HepG2 (cell line): ENCODE measurements at regions not wholly inside any gene's neighbourhood (a gene's known extent, or its start where the extent isn't known, plus 50 kb on each side); places are given as distances from the start of the nearest gene placed in this dataset.

Experiments
- ATAC-seq: fragments of 200-7000 bp; cut with Tn5 transposase; 3 replicates; pipeline ENCODE4 v1.9.1; 2020; ENCODE audit warnings: mild to moderate bottlenecking, moderate library complexity
- BruUV-seq: library from RNA; stranded (reverse); fragments of 400-500 nt; replicated peaks from 2 replicates; lab custom pipeline; 2021; lab: Mats Ljungman, UMichigan
- CTCF ChIA-PET: fragments of 300-600 bp; formaldehyde crosslinking; extraction: SDS; loops from one replicate; lab custom pipeline; 2021; ENCODE audit warnings: low total read pairs, inconsistent platforms, low intra/inter-chr PET ratio; lab: Yijun Ruan, JAX
- POLR2A ChIA-PET: fragments of 350-600 bp; sonication (Branson Sonifier 250); formaldehyde crosslinking; loops from one replicate; lab custom pipeline; 2020; ENCODE audit warnings: antibody characterized with exemption, inconsistent platforms; lab: Yijun Ruan, JAX
- DNase-seq: peaks from one replicate; pipeline ENCODE4 v3.0.0-alpha.2; 2015; ENCODE audit warnings: low spot score
- FAIRE-seq: peaks from 3 replicates; lab custom pipeline; 2011; peaks lifted over from hg19 to GRCh38; lab: Jason Lieb, UNC
- H2AFZ ChIP-seq: one replicate; pipeline ENCODE4 v1.6.1; 2011; ENCODE audit warnings: low read length, inconsistent platforms
- H3K27ac ChIP-seq: fragments of 300-600 bp; 3 replicates; pipeline ENCODE4 v1.8.0; 2011; ENCODE audit warnings: mixed run types, mild to moderate bottlenecking, mixed read lengths, low read length, inconsistent platforms; ENCODE audit not compliant: insufficient read depth; ENCODE audit errors: extremely low read length
- H3K27me3 ChIP-seq, 2 experiments: fragments of 200-600 bp in 1 of 2; 2 replicates in 1 of 2; 3 replicates in 1 of 2; pipeline versions ENCODE4 v1.6.0 to v1.8.0; 2011; ENCODE audit warnings: low read length in 2 of 2, mild to moderate bottlenecking in 2 of 2, moderate library complexity in 2 of 2, inconsistent platforms in 1 of 2; ENCODE audit not compliant: insufficient read depth in 2 of 2, control insufficient read depth in 1 of 2
- H3K36me3 ChIP-seq, 2 experiments: fragments of 200-600 bp in 1 of 2; replicated peaks in 1 of 2; 2 replicates in 1 of 2; 3 replicates in 1 of 2; pipeline versions ENCODE4 v1.5.1 to v1.8.0; 2011; ENCODE audit warnings: low read length in 2 of 2, inconsistent platforms in 1 of 2; ENCODE audit not compliant: insufficient read depth in 2 of 2, control insufficient read depth in 1 of 2
- H3K4me1 ChIP-seq: 2 replicates; pipeline ENCODE4 v1.5.1; 2012; ENCODE audit warnings: low read length, inconsistent platforms; ENCODE audit not compliant: insufficient read depth
- H3K4me2 ChIP-seq: 2 replicates; pipeline ENCODE4 v1.6.0; 2011; ENCODE audit warnings: low read depth, low read length, inconsistent platforms
- H3K4me3 ChIP-seq, 3 experiments: fragments of 200-600 bp in 1 of 3; sonication (generic), shearing (Covaris generic) in 1 of 3; replicated peaks in 1 of 3; 2 replicates each; pipeline ENCODE4 v1.5.1; 2011 to 2016; ENCODE audit warnings: low read length in 3 of 3, inconsistent platforms in 2 of 3, low read depth in 2 of 3, mild to moderate bottlenecking in 2 of 3, control low read depth in 1 of 3, mixed read lengths in 1 of 3; ENCODE audit not compliant: insufficient read depth in 1 of 3
- H3K79me2 ChIP-seq: one replicate; pipeline ENCODE4 v1.6.1; 2011; ENCODE audit warnings: low read length, inconsistent platforms; ENCODE audit not compliant: insufficient read depth
- H3K9ac ChIP-seq: 2 replicates; pipeline ENCODE4 v1.6.0; 2011; ENCODE audit warnings: mild to moderate bottlenecking, low read depth, low read length, inconsistent platforms; ENCODE audit not compliant: insufficient read depth
- H3K9me3 ChIP-seq: 2 replicates; pipeline ENCODE4 v1.5.1; 2012; ENCODE audit warnings: mild to moderate bottlenecking, low read length
- H4K20me1 ChIP-seq: 2 replicates; pipeline ENCODE4 v1.6.0; 2011; ENCODE audit warnings: inconsistent platforms, mild to moderate bottlenecking, low read length, moderate library complexity; ENCODE audit not compliant: insufficient read depth
- CHD2 ChIP-seq: IDR thresholded peaks from 2 replicates; pipeline ENCODE4 v1.6.1; 2011; ENCODE audit warnings: low read depth, low read length, improper control_type of control experiment
- CREM ChIP-seq, 2 experiments: sonication (generic) in 1 of 2; formaldehyde crosslinking in 1 of 2; IDR thresholded peaks; 2 replicates each; pipeline versions ENCODE4 v1.4.0 to v1.6.1; 2016 to 2020; ENCODE audit warnings: antibody characterized with exemption in 1 of 2, mild to moderate bottlenecking in 1 of 2, missing genetic modification reagents in 1 of 2
- KDM1A ChIP-seq: IDR thresholded peaks from 2 replicates; pipeline ENCODE4 v1.6.1; 2016; ENCODE audit warnings: missing compliant biosample characterization
- MBNL3 ChIP-seq: fragments of 250-450 bp; sonication (Bioruptor Pico); conservative IDR thresholded peaks from 2 replicates; pipeline ENCODE4 v1.8.0; 2022; ENCODE audit warnings: mild to moderate bottlenecking, inconsistent platforms
- MED13 ChIP-seq: sonication (generic); formaldehyde crosslinking; IDR thresholded peaks from 2 replicates; pipeline ENCODE4 v1.5.0; 2020; ENCODE audit warnings: missing genetic modification reagents
- MTF1 ChIP-seq: sonication (generic); formaldehyde crosslinking; IDR thresholded peaks from 2 replicates; pipeline ENCODE4 v1.5.0; 2020; ENCODE audit warnings: missing genetic modification reagents
- NFE2L2 ChIP-seq: fragments of 150-350 bp; IDR thresholded peaks from 2 replicates; pipeline ENCODE4 v1.6.1; 2014; ENCODE audit warnings: low read length
- SAP130 ChIP-seq: IDR thresholded peaks from 2 replicates; pipeline ENCODE4 v1.6.1; 2016; ENCODE audit warnings: low read depth
- SKI ChIP-seq: fragments of 450-650 bp; IDR thresholded peaks from one replicate; pipeline ENCODE4 v1.6.1; 2018; ENCODE audit warnings: mild to moderate bottlenecking; ENCODE audit not compliant: partially characterized antibody
- SP2 ChIP-seq: sonication (generic); formaldehyde crosslinking; IDR thresholded peaks from 2 replicates; pipeline ENCODE4 v1.5.1; 2020; ENCODE audit warnings: mild to moderate bottlenecking, missing genetic modification reagents
- ZBTB21 ChIP-seq: sonication (generic); formaldehyde crosslinking; IDR thresholded peaks from 2 replicates; pipeline ENCODE4 v1.4.0; 2020; ENCODE audit warnings: missing genetic modification reagents
- ZFAT ChIP-seq: sonication (generic); formaldehyde crosslinking; conservative IDR thresholded peaks from 2 replicates; pipeline ENCODE4 v1.8.1; 2023; ENCODE audit warnings: missing genetic modification reagents, inconsistent platforms
- ZFP41 ChIP-seq: sonication (generic); formaldehyde crosslinking; IDR thresholded peaks from 2 replicates; pipeline ENCODE4 v1.4.0; 2020; ENCODE audit warnings: mild to moderate bottlenecking, missing genetic modification reagents, borderline replicate concordance
- ZIK1 ChIP-seq: sonication (generic); formaldehyde crosslinking; IDR thresholded peaks from 2 replicates; pipeline ENCODE4 v1.5.0; 2020; ENCODE audit warnings: mild to moderate bottlenecking, low read depth, missing genetic modification reagents, borderline replicate concordance
- ZNF44 ChIP-seq: sonication (generic); formaldehyde crosslinking; IDR thresholded peaks from 2 replicates; pipeline ENCODE4 v1.5.1; 2020; ENCODE audit warnings: mild to moderate bottlenecking, missing genetic modification reagents
- ZNF543 ChIP-seq: sonication (generic); formaldehyde crosslinking; IDR thresholded peaks from 2 replicates; pipeline ENCODE4 v1.4.0; 2020; ENCODE audit warnings: mild to moderate bottlenecking, missing genetic modification reagents
- WGBS: methylation state at CpG from one replicate; pipeline ENCODE4 v1.1.6; 2017; ENCODE audit warnings: low lambda C conversion rate; 5-methylcytosine and 5-hydroxymethylcytosine counted together
- in situ Hi-C: cut with HindIII; loops from 2 replicates; pipeline ENCODE4 v1.10.0; 2017; ENCODE audit warnings: low pct_unique_long_range_greater_than_20kb; ENCODE audit not compliant: extremely low pct_ligation_motif_present
- intact Hi-C: fragments of 100-400 bp; cut with micrococcal nuclease; formaldehyde crosslinking; loops from one replicate; pipeline ENCODE4 v1.10.0; 2022; ENCODE audit not compliant: unreplicated experiment
- TF ChIP-seq, protein P1 (sequence below): sonication (generic); formaldehyde crosslinking; IDR thresholded peaks from 2 replicates; pipeline ENCODE4 v1.5.0; 2020; ENCODE audit warnings: mild to moderate bottlenecking, missing genetic modification reagents
- TF ChIP-seq, protein P2 (sequence below): sonication (generic); formaldehyde crosslinking; IDR thresholded peaks from 2 replicates; pipeline ENCODE4 v1.5.1; 2020; ENCODE audit warnings: missing genetic modification reagents, mild to moderate bottlenecking, borderline replicate concordance

DNA sequence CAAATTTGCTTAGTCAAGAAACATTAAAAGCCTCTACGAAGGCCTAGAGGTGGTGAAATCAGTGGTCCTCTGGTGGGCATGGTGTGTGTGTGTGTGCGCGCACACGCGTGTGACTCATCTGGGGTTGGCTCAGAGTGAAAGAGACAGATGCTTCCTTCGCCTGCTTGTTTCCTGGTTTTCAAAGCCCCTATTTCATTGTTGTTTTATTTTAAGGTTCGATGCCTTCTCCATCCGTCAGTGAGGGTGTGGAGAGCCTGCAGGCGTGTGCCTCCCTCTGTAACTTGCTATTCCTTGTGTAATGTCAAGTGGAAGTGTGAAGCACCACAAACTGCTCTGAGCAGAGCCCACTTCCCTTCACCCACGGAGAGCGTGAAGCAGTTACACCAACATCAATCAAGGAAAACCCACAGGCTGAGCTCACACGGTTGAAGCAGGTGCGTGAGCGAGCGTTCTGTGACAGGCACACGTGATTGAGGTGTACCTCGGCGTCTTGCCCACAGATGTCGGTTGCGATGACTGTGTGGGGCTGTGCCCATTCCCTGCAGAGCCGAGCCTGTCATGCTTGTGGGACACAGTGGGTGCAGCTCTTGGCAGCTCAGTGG lies 233.9 kb downstream of the PRL start:
- intact Hi-C loops: no loop called here
- Histone ChIP-seq H3K4me1 (no peaks in the 10 kb centered on the region), H3K4me2 (no peak overlapping the region), H2AFZ (no peak overlapping the region), H3K79me2 (no peaks in the 10 kb centered on the region), H3K36me3 (no peaks in the 10 kb centered on the region), H3K9ac (no peak overlapping the region), H3K4me3 (no peak overlapping the region), H4K20me1 (no peaks in the 10 kb centered on the region), H3K27me3 (no peaks in the 10 kb centered on the region), H3K27ac (no peak overlapping the region), H3K9me3 (peaks cover 13% of the 10 kb centered on the region)
- ChIA-PET CTCF (no interaction called here), POLR2A (no interaction called here)
- TF ChIP-seq ZNF44 (CRISPR knock-in tag): no peak
- TF ChIP-seq SP2: no peak
- no peak for TF ChIP-seq KDM1A
- FAIRE-seq (no peak), ATAC-seq (no peak), DNase-seq (no peak)
- WGBS: 65% methylated on average over 20 of the region's 21 CpGs
- in situ Hi-C loops: no loop called here
- no TSS peak for BruUV-seq

DNA sequence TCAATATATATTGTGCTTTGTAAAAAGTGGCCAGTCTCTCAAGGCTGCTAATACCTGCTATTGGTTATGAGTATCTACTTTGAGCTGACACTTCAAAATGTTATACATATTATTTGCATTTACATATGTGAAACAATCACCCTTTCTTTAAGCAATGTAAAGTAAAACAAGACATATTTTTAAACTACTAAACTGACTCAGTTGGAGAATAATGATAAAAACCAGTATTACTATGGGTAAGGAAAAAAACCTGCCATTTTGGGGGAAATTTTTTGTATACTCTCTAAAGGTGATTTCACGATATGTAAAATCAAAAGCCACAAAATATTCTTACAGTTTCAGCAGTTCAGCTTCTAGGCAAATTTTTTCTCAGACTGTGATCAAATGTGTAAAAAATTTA lies 232.3 kb downstream of the PRL start:
- Histone ChIP-seq H3K36me3 (no peaks in the 10 kb centered on the region), H3K79me2 (no peaks in the 10 kb centered on the region), H2AFZ (no peak overlapping the region), H3K9ac (no peak overlapping the region), H3K9me3 (peaks cover 2% of the 10 kb centered on the region), H3K27me3 (no peaks in the 10 kb centered on the region), H3K4me3 (no peak overlapping the region), H3K4me1 (no peaks in the 10 kb centered on the region), H3K27ac (no peak overlapping the region), H3K4me2 (no peak overlapping the region), H4K20me1 (no peaks in the 10 kb centered on the region)
- 35% methylated on average over 1 of the region's 1 CpG for WGBS
- BruUV-seq: no TSS peak
- ChIA-PET CTCF (no interaction called here), POLR2A (no interaction called here)
- intact Hi-C loops: no loop called here
- FAIRE-seq: no peak
- no peak for DNase-seq
- ATAC-seq: no peak
- in situ Hi-C loops: no loop called here
- TF ChIP-seq CREM (IDR thresholded peaks at IDR 0.05) (no peak), CREM (CRISPR knock-in tag; IDR thresholded peaks at IDR 0.05) (no peak), CHD2 (no peak), ZFP41 (CRISPR knock-in tag) (no peak), ZFAT (CRISPR knock-in tag) (no peak), NFE2L2 (no peak), MBNL3 (CRISPR knock-in tag) (no peak), ZBTB21 (no peak), MED13 (no peak), ZIK1 (CRISPR knock-in tag) (no peak), SAP130 (no peak), SKI (no peak), ZNF543 (CRISPR knock-in tag) (no peak), MTF1 (CRISPR knock-in tag) (no peak)
- TF ChIP-seq, protein P1, sequence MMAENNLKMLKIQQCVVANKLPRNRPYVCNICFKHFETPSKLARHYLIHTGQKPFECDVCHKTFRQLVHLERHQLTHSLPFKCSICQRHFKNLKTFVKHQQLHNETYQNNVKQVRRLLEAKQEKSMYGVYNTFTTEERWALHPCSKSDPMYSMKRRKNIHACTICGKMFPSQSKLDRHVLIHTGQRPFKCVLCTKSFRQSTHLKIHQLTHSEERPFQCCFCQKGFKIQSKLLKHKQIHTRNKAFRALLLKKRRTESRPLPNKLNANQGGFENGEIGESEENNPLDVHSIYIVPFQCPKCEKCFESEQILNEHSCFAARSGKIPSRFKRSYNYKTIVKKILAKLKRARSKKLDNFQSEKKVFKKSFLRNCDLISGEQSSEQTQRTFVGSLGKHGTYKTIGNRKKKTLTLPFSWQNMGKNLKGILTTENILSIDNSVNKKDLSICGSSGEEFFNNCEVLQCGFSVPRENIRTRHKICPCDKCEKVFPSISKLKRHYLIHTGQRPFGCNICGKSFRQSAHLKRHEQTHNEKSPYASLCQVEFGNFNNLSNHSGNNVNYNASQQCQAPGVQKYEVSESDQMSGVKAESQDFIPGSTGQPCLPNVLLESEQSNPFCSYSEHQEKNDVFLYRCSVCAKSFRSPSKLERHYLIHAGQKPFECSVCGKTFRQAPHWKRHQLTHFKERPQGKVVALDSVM (CRISPR knock-in tag): no peak
- TF ChIP-seq, protein P2, sequence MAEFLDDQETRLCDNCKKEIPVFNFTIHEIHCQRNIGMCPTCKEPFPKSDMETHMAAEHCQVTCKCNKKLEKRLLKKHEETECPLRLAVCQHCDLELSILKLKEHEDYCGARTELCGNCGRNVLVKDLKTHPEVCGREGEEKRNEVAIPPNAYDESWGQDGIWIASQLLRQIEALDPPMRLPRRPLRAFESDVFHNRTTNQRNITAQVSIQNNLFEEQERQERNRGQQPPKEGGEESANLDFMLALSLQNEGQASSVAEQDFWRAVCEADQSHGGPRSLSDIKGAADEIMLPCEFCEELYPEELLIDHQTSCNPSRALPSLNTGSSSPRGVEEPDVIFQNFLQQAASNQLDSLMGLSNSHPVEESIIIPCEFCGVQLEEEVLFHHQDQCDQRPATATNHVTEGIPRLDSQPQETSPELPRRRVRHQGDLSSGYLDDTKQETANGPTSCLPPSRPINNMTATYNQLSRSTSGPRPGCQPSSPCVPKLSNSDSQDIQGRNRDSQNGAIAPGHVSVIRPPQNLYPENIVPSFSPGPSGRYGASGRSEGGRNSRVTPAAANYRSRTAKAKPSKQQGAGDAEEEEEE: no peak
